ENCODE measurements at regions not wholly inside any gene's neighbourhood (a gene's known extent, or its start where the extent isn't known, plus 50 kb on each side); places are given as distances from the start of the nearest gene placed in this dataset.

DNA sequence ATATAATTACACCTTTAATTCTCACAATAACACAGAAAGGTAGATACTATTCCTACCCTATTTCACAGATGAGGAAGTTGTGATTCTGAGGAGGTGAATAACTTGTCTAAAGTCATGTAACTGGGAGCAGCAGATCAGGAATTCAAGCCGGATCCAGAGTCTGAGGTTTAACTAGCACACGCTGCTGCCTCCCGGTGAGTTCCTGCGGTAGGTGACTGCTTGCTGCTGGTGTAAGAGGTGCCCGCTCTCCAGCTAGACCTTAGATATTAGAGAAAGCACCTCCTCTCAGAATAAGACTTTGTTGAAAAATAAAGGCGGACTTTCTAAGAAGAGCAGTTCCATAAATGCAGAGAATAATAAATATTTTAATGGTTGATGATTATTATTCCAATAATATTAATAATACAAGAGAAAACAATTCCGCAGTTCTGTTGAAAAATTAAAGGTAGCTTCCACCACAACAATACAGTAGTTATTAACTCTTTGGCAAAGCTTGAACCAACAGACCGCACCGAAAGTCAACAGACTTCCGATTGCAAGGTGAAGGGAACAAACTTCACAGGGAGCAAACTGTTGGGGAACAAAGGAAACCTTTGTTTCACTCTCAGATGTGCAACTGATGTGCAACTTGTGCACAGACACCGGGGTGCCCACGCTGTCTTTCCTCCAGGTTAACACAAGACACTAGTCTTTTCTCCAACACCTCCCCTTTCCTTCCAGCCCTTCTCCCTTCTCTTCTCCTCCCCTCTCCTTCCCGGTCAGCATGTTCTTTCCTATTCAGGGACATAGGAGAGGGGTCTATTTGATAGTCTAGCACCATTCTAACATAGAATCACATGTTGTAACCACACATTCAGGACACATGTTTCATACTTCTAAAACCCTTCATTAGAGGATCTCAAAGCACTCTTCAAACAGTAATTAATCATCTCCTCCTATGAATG, 73.2 kb upstream of the EGLN3 start:
- TF ChIP-seq YY1 (IDR thresholded peaks at IDR 0.05; ENCODE audit: insufficient read depth, insufficient read length) (no peak), ZNF274 (IDR thresholded peaks at IDR 0.05; ENCODE audit: low read depth, low read length) (no peak), SUZ12 (IDR thresholded peaks at IDR 0.05; ENCODE audit: extremely low read depth, insufficient read depth, insufficient read length) (no peak)

All from NT2/D1 (cell line).